Fibroblast of skin of left biceps (primary cell): ENCODE measurements at regions not wholly inside any gene's neighbourhood (a gene's known extent, or its start where the extent isn't known, plus 50 kb on each side); places are given as distances from the start of the nearest gene placed in this dataset.

ENCODE experiments used
- DNase-seq, 2 experiments: peaks; one replicate each; pipeline ENCODE4 v3.0.0-alpha.2; 2013; ENCODE audit warnings: low read depth in 2 of 2

GRCh38 chr9:135220601-135221575 lies 133.4 kb downstream of the OLFM1 start:
- DNase-seq: no peak

- DNase-seq: no peak
Observed at GRCh38 chr9:135221576-135221950, 134.1 kb downstream of the OLFM1 start.

GRCh38 chr9:135221951-135222631 lies 134.6 kb downstream of the OLFM1 start:
- no peak for DNase-seq

GRCh38 chr9:135222881-135223760 lies 135.7 kb downstream of the OLFM1 start:
- DNase-seq: no peak

- DNase-seq: no peak
Observed at GRCh38 chr9:135223831-135224230, 136.4 kb downstream of the OLFM1 start.

GRCh38 chr9:135224286-135224877 lies 136.9 kb downstream of the OLFM1 start:
- no peak for DNase-seq

GRCh38 chr9:135224921-135225541 lies 137.6 kb downstream of the OLFM1 start:
- DNase-seq: no peak

- no peak for DNase-seq
Observed at GRCh38 chr9:135225619-135226228, 138.3 kb downstream of the OLFM1 start.

GRCh38 chr9:135226369-135227050 lies 139.0 kb downstream of the OLFM1 start:
- no peak for DNase-seq

- DNase-seq: no peak
Observed at GRCh38 chr9:135227641-135228251, 140.3 kb downstream of the OLFM1 start.

GRCh38 chr9:135228345-135228982 lies 141.0 kb downstream of the OLFM1 start:
- DNase-seq: no peak

- no peak for DNase-seq
Observed at GRCh38 chr9:135228983-135229625, 141.6 kb downstream of the OLFM1 start.

GRCh38 chr9:135229701-135230385 lies 142.4 kb downstream of the OLFM1 start:
- no peak for DNase-seq

GRCh38 chr9:135230386-135230765 lies 142.9 kb downstream of the OLFM1 start:
- DNase-seq: no peak

- DNase-seq: no peak
Observed at GRCh38 chr9:135230817-135231520, 143.5 kb downstream of the OLFM1 start.

- DNase-seq: no peak
Observed at GRCh38 chr9:135239100-135239768, 151.8 kb downstream of the OLFM1 start.

GRCh38 chr9:135239769-135240141 lies 152.3 kb downstream of the OLFM1 start:
- DNase-seq: no peak
